HG03565 (cell line): ENCODE measurements at regions not wholly inside any gene's neighbourhood (a gene's known extent, or its start where the extent isn't known, plus 50 kb on each side); places are given as distances from the start of the nearest gene placed in this dataset.
"Not testable (repeated sequence)": the region's sequence is repeated elsewhere in the genome, so short reads cannot be mapped to it uniquely, and the experiment has no call there.

Experiments
- ATAC-seq: cut with Tn5 transposase; IDR thresholded peaks from one replicate; pipeline ENCODE4 v1.9.1; 2021; ENCODE audit warnings: mild to moderate bottlenecking, moderate library complexity; ENCODE audit not compliant: unreplicated experiment

GRCh38 chr1:68653882-68654281, 157.0 kb upstream of the DEPDC1 start:
- ATAC-seq: no peak

- no peak for ATAC-seq
These were observed 176.9 kb upstream of the DEPDC1 start for GRCh38 chr1:68673771-68674170.

GRCh38 chr1:68675336-68675735, 178.5 kb upstream of the DEPDC1 start:
- no peak for ATAC-seq

GRCh38 chr1:68677684-68678351, 180.9 kb upstream of the DEPDC1 start:
- no peak for ATAC-seq

GRCh38 chr1:68696221-68696620, 199.3 kb upstream of the DEPDC1 start:
- ATAC-seq: no peak

- no peak for ATAC-seq
These were observed 207.1 kb upstream of the DEPDC1 start for GRCh38 chr1:68703921-68704354.

- no peak for ATAC-seq
These were observed 208.0 kb upstream of the DEPDC1 start for GRCh38 chr1:68704800-68705443.

- no peak for ATAC-seq
These were observed 208.6 kb upstream of the DEPDC1 start for GRCh38 chr1:68705466-68705865.

GRCh38 chr1:68706639-68707317, 209.9 kb upstream of the DEPDC1 start:
- ATAC-seq: peak; percentile 48

GRCh38 chr1:68717330-68717729, 220.4 kb upstream of the DEPDC1 start:
- ATAC-seq: no peak

GRCh38 chr1:68720476-68720875, 223.6 kb upstream of the DEPDC1 start:
- ATAC-seq: no peak

- ATAC-seq: no peak
These were observed 226.9 kb upstream of the DEPDC1 start for GRCh38 chr1:68723791-68724190.

GRCh38 chr1:68725001-68725752, 228.3 kb upstream of the DEPDC1 start:
- ATAC-seq: no peak

- not testable (repeated sequence) for ATAC-seq
These were observed 242.6 kb upstream of the DEPDC1 start for GRCh38 chr1:68739486-68739885.

GRCh38 chr1:68745011-68745410, 248.1 kb upstream of the DEPDC1 start:
- ATAC-seq: no peak

- no peak for ATAC-seq
These were observed 248.6 kb upstream of the DEPDC1 start for GRCh38 chr1:68745451-68745850.

GRCh38 chr1:68746378-68746777, 249.5 kb upstream of the DEPDC1 start:
- ATAC-seq: no peak

GRCh38 chr1:68751723-68752122, 254.8 kb upstream of the DEPDC1 start:
- ATAC-seq: no peak

GRCh38 chr1:68758666-68759209, 261.9 kb upstream of the DEPDC1 start:
- no peak for ATAC-seq

GRCh38 chr1:68767941-68768340, 271.1 kb upstream of the DEPDC1 start:
- ATAC-seq: no peak

GRCh38 chr1:68770817-68771216, 273.9 kb upstream of the DEPDC1 start:
- ATAC-seq: no peak
